GM18861 (cell line): ENCODE measurements at regions not wholly inside any gene's neighbourhood (a gene's known extent, or its start where the extent isn't known, plus 50 kb on each side); places are given as distances from the start of the nearest gene placed in this dataset.
"Not testable (repeated sequence)": the region's sequence is repeated elsewhere in the genome, so short reads cannot be mapped to it uniquely, and the experiment has no call there.

ENCODE experiments used
- ATAC-seq: cut with Tn5 transposase; IDR thresholded peaks from one replicate; pipeline ENCODE4 v1.9.1; 2021; ENCODE audit not compliant: unreplicated experiment

- not testable (repeated sequence) for ATAC-seq
These were observed 186.7 kb downstream of the SPATA31A6 start for GRCh38 chr9:42370172-42370571.

GRCh38 chr9:42371417-42371816, 188.0 kb downstream of the SPATA31A6 start:
- ATAC-seq, result not testable (repeated sequence)

- ATAC-seq, result not testable (repeated sequence)
These were observed 194.3 kb downstream of the SPATA31A6 start for GRCh38 chr9:42377530-42378417.

GRCh38 chr9:42378418-42378815, 195.0 kb downstream of the SPATA31A6 start:
- no peak for ATAC-seq

GRCh38 chr9:42379602-42380001, 196.1 kb downstream of the SPATA31A6 start:
- not testable (repeated sequence) for ATAC-seq

GRCh38 chr9:42384585-42384984, 201.1 kb downstream of the SPATA31A6 start:
- not testable (repeated sequence) for ATAC-seq

- ATAC-seq, result not testable (repeated sequence)
These were observed 202.2 kb downstream of the SPATA31A6 start for GRCh38 chr9:42385574-42386120.

GRCh38 chr9:42386477-42386876, 203.0 kb downstream of the SPATA31A6 start:
- ATAC-seq, result no peak

GRCh38 chr9:42388146-42388690, 204.8 kb downstream of the SPATA31A6 start:
- ATAC-seq, result no peak

- ATAC-seq, result no peak
These were observed 205.4 kb downstream of the SPATA31A6 start for GRCh38 chr9:42388846-42389245.

- ATAC-seq, result not testable (repeated sequence)
These were observed 209.5 kb downstream of the SPATA31A6 start for GRCh38 chr9:42392773-42393455.

- no peak for ATAC-seq
These were observed 212.9 kb downstream of the SPATA31A6 start for GRCh38 chr9:42396318-42396717.

- ATAC-seq, result not testable (repeated sequence)
These were observed 213.9 kb downstream of the SPATA31A6 start for GRCh38 chr9:42397336-42397735.

GRCh38 chr9:42402919-42403318, 219.5 kb downstream of the SPATA31A6 start:
- ATAC-seq, result not testable (repeated sequence)

GRCh38 chr9:42409581-42409980, 226.1 kb downstream of the SPATA31A6 start:
- ATAC-seq, result not testable (repeated sequence)

- not testable (repeated sequence) for ATAC-seq
These were observed 228.9 kb downstream of the SPATA31A6 start for GRCh38 chr9:42412354-42412753.

GRCh38 chr9:42414865-42415264, 231.4 kb downstream of the SPATA31A6 start:
- ATAC-seq, result not testable (repeated sequence)

- ATAC-seq, result not testable (repeated sequence)
These were observed 236.2 kb downstream of the SPATA31A6 start for GRCh38 chr9:42419652-42420051.

GRCh38 chr9:42420324-42420723, 236.9 kb downstream of the SPATA31A6 start:
- not testable (repeated sequence) for ATAC-seq

- ATAC-seq, result not testable (repeated sequence)
These were observed 238.2 kb downstream of the SPATA31A6 start for GRCh38 chr9:42421630-42422029.
